ENCODE measurements at regions not wholly inside any gene's neighbourhood (a gene's known extent, or its start where the extent isn't known, plus 50 kb on each side); places are given as distances from the start of the nearest gene placed in this dataset.

- TF ChIP-seq CTCF (IDR thresholded peaks at IDR 0.05) (no peak), POLR2A (IDR thresholded peaks at IDR 0.05) (no peak)
Observed at GRCh38 chr1:82807563-82807962, 1006.8 kb downstream of the ADGRL2 start.
